Hepatic stellate cell (primary cell): ENCODE measurements at regions not wholly inside any gene's neighbourhood (a gene's known extent, or its start where the extent isn't known, plus 50 kb on each side); places are given as distances from the start of the nearest gene placed in this dataset.
"Not testable (repeated sequence)": the region's sequence is repeated elsewhere in the genome, so short reads cannot be mapped to it uniquely, and the experiment has no call there.

Experiments used
- DNase-seq: peaks from one replicate; pipeline ENCODE4 v3.0.0; 2011; ENCODE audit warnings: low spot score

GRCh38 chrX:5695971-5696370, 532.7 kb downstream of the NLGN4X start:
- no peak for DNase-seq

GRCh38 chrX:5683996-5684395, 544.7 kb downstream of the NLGN4X start:
- DNase-seq, result no peak

- no peak for DNase-seq
Observed at GRCh38 chrX:5681159-5681558, 547.5 kb downstream of the NLGN4X start.

- DNase-seq, result no peak
Observed at GRCh38 chrX:5674036-5674435, 554.6 kb downstream of the NLGN4X start.

- DNase-seq, result no peak
Observed at GRCh38 chrX:5672099-5672498, 556.6 kb downstream of the NLGN4X start.

GRCh38 chrX:5666689-5667088, 562.0 kb downstream of the NLGN4X start:
- not testable (repeated sequence) for DNase-seq

GRCh38 chrX:5656544-5656943, 572.1 kb downstream of the NLGN4X start:
- DNase-seq, result no peak

GRCh38 chrX:5650904-5651303, 577.8 kb downstream of the NLGN4X start:
- no peak for DNase-seq

DNA sequence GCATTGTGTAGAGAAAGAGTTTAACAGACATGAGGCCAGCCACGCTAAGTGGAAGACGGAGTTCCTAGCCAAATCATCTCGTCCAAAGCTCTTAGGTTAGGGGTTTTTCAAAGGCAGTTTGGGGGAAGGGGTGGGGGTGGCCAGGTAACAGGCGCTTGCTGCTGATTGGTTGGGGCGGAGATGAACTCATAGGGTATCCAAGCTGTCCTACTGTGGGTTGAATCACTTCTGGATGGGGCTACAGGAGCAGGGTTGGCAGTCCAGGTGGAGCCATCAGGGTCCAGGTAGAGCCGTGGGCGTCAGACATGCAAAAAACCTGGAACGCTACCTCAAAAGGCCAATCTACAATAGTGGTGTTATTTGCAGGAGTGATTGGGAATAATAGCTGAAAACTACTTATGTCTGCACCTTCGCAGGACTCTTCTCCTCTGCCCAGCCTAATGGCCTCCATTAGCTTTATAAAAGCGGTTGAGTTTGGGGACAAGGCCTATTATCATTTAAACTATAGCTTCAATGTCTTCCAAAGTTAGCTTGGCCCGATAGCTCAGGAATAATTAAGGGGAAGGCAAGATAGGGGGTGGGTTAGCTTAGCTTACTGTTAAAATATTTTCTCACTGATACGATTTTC, 579.6 kb downstream of the NLGN4X start:
- DNase-seq, result no peak

DNA sequence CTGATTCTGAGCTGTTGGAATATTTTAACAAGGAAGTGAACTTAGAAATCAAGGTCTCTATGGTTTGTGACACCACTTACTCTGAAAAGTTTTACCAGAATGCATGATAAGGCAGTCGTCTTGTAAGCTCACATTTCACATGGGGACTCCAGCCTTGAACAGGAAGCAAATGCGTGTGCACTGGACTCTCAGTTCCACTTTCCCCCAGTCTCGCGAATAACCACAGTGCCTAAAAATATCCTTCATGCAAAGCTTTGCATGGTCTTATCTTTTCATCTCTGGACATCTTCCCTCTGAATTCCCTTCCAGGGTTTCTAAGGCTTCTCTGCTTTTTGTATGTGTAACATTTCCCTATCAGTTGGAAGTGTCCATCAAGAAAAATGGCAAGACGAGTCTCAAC, 581.8 kb downstream of the NLGN4X start:
- DNase-seq, result no peak

- no peak for DNase-seq
Observed at GRCh38 chrX:5644776-5645175, 583.9 kb downstream of the NLGN4X start.

DNA sequence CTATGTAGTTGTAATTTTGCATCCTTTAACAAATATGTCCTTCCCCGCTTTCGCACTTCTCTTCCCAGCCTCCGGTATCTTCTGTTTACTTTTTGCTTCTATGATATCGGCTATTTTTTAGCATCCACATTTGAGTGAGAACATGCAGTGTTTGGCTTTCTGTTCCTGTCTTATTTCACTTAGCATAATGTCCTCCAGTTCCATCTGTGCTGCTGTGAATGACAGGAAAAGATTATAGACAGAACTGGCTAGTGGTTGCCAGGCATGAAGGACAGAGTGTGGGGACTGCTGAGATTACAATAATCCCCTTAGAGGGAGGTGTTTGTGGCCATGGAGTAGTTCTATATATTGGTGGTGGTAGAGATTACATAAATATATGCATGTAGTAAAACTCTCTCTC, 588.6 kb downstream of the NLGN4X start:
- no peak for DNase-seq

GRCh38 chrX:5638572-5638971, 590.1 kb downstream of the NLGN4X start:
- DNase-seq, result no peak

- DNase-seq, result no peak
Observed at GRCh38 chrX:5632887-5633286, 595.8 kb downstream of the NLGN4X start.

GRCh38 chrX:5632061-5632614, 596.5 kb downstream of the NLGN4X start:
- DNase-seq, result no peak

DNA sequence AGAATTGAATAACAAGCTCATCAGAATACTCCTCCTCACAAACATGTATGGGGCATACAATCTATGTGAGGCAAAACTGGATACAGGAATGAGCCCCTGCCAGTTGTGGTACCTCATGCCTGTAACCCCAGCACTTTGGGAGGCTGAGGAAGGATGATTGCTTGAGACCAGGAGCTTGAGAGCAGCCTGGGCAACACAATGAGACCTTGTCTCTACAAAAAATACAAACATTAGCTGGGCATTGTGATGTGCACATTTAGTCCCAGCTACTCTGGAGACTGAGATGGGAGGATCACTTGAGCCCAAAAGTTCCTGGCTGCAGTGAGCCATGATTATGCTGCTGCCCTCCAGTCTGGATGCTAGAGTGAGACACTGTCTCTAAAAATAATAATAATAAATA, 611.0 kb downstream of the NLGN4X start:
- no peak for DNase-seq

DNA sequence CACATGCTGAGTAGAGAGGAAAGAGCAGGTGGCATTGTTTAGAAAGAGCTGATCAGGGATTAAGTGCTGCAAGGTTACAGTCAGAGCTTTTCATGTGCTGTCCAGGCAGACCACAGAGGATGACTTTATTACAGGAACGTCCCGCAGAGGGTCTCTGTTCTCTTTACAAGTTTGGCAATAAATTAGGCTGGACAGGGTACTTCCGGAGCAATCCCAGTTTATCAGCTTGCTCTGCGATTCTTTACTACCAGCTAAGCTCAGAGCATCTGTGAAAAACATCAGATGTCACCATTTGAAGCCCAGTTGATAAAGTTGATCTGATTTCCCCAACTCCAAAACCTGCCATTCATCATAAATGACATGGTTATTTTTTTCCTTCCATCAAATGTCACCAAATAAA, 633.1 kb downstream of the NLGN4X start:
- no peak for DNase-seq

- no peak for DNase-seq
Observed at GRCh38 chrX:5586726-5587125, 641.9 kb downstream of the NLGN4X start.

DNA sequence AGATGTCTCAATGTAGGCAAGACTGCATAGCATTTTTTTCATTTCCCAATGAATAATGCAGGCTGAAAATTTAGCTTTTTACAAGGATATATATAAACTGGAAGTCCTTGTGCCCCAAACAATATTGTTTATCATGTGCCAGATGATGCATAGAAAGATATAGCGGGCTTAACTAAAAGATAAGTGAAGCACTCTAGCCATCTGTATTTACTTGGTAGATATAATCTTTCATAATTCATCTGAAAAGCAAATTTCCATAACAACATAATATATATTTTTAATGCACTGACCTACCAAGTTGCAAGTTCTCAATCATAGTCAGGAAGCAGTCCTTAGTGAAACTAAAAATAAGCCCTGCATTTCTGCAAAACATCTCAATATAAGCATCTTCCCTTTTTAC, 653.3 kb downstream of the NLGN4X start:
- DNase-seq, result no peak

- DNase-seq, result no peak
Observed at GRCh38 chrX:5568934-5569333, 659.7 kb downstream of the NLGN4X start.

- DNase-seq, result no peak
Observed at GRCh38 chrX:5559386-5559785, 669.3 kb downstream of the NLGN4X start.

- no peak for DNase-seq
Observed at GRCh38 chrX:5549512-5549911, 679.2 kb downstream of the NLGN4X start.

- DNase-seq, result no peak
Observed at GRCh38 chrX:5537098-5537497, 691.6 kb downstream of the NLGN4X start.

- no peak for DNase-seq
Observed at GRCh38 chrX:5536261-5536660, 692.4 kb downstream of the NLGN4X start.
